ENCODE measurements at regions not wholly inside any gene's neighbourhood (a gene's known extent, or its start where the extent isn't known, plus 50 kb on each side); places are given as distances from the start of the nearest gene placed in this dataset.

DNA sequence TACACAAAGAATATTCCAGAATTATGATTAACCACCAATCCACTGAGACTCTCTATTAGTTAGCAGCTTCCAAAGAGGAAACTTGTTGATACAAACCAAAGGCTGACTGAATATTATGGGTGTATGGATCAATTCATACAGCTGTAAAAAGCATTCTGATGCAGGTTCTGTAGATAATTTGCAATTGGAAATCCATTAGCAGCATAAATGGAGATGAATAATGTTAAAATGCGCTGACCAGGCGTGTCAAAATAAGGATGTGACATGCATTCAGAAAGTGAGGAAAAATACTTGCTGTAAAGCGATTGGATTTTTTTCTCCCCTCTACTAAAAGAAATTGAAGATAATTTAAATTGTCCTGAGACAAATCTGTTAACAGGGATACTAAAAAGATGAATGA, 169.0 kb upstream of the DDX18 start:
- WGBS (ENCODE audit: insufficient coverage): no CpG with 5 or more reads among the region's 3 CpGs
- ChIA-PET POLR2A (no interaction called here), CTCF (no interaction called here)
- H3K4me3 ChIP-seq (ENCODE audit: control insufficient read depth in 1 of 7, extremely low read depth in 1 of 7, insufficient read depth in 4 of 7, low read depth in 2 of 7, low read length in 6 of 7): no peak overlapping the region
- H3K9me3 ChIP-seq (ENCODE audit: control extremely low read depth in 1 of 5, control insufficient read depth in 4 of 5, insufficient read depth in 2 of 5, low read depth in 1 of 5, low read length in 4 of 5): no peaks in the 10 kb centered on the region
- H3K27ac ChIP-seq (ENCODE audit: insufficient read depth in 1 of 2, low read depth in 1 of 2, low read length in 2 of 2, poor library complexity in 1 of 2, severe bottlenecking in 2 of 2): no peak overlapping the region
- no peak for DNase-seq
- no peaks in the 10 kb centered on the region for H3K4me1 ChIP-seq (ENCODE audit: control extremely low read depth in 1 of 4, control insufficient read depth in 4 of 4, insufficient read depth in 4 of 4, low read length in 3 of 4)
- H3K36me3 ChIP-seq (ENCODE audit: control insufficient read depth in 4 of 4, insufficient read depth in 4 of 4, low read length in 3 of 4): no peaks in the 10 kb centered on the region
- H3K27me3 ChIP-seq (replicated peaks in 2 of 5; ENCODE audit: control insufficient read depth in 4 of 5, insufficient read depth in 5 of 5, low read length in 4 of 5): no peaks in the 10 kb centered on the region

DNA sequence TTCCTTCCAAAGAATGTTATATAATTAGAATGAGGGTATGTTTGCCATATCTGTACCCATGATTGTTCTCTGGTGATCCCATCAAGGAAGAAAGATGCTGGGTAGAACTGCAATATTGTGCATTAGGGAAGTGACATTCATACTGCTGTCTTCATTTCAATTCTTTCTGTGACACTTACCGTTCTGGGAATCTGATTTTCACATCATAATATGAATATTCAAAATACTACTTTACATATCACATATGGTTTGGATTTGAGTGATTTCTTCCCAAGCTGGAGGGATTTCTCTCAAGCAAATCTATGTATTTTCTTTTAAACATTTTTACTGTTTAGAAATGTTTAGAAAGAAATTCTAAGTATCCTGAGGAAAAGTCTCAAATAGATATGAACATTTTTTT, 168.4 kb upstream of the DDX18 start:
- WGBS (ENCODE audit: insufficient coverage): no CpG with 5 or more reads among the region's 1 CpG
- POLR2A ChIA-PET: no interaction called here

DNA sequence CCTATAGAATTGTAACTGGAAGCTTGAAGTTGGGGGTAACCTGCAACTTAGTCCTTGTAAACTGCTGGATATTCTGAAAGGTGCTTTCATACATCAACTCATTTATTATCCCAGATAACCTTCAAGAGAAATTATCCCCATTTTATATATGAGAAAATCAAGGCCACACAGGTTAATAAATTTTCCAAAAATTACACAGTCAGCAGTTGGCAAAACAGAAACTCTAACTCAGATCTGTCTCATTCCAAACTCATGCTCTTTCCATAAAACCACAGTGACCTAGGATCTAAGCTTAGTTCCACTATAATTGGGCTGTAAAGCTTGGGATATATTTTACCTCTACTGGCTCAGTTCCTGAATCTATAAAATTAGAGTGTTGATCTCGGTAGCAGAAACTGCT, 167.6 kb upstream of the DDX18 start:
- ChIA-PET CTCF (no interaction called here), POLR2A (no interaction called here)
- no peak overlapping the region for H3K4me3 ChIP-seq (ENCODE audit: control insufficient read depth in 1 of 7, extremely low read depth in 1 of 7, insufficient read depth in 4 of 7, low read depth in 2 of 7, low read length in 6 of 7)
- H3K4me1 ChIP-seq (ENCODE audit: control extremely low read depth in 1 of 4, control insufficient read depth in 4 of 4, insufficient read depth in 4 of 4, low read length in 3 of 4): no peaks in the 10 kb centered on the region
- no peaks in the 10 kb centered on the region for H3K36me3 ChIP-seq (ENCODE audit: control insufficient read depth in 4 of 4, insufficient read depth in 4 of 4, low read length in 3 of 4)
- no peaks in the 10 kb centered on the region for H3K9me3 ChIP-seq (ENCODE audit: control extremely low read depth in 1 of 5, control insufficient read depth in 4 of 5, insufficient read depth in 2 of 5, low read depth in 1 of 5, low read length in 4 of 5)
- H3K27ac ChIP-seq (ENCODE audit: insufficient read depth in 1 of 2, low read depth in 1 of 2, low read length in 2 of 2, poor library complexity in 1 of 2, severe bottlenecking in 2 of 2): no peak overlapping the region
- no CpG with 5 or more reads among the region's 1 CpG for WGBS (ENCODE audit: insufficient coverage)
- DNase-seq: no peak
- no peaks in the 10 kb centered on the region for H3K27me3 ChIP-seq (replicated peaks in 2 of 5; ENCODE audit: control insufficient read depth in 4 of 5, insufficient read depth in 5 of 5, low read length in 4 of 5)

More for the DNA sequence above, 168.4 kb upstream of the DDX18 start:
- Histone ChIP-seq H3K9me3 (ENCODE audit: control extremely low read depth in 1 of 5, control insufficient read depth in 4 of 5, insufficient read depth in 2 of 5, low read depth in 1 of 5, low read length in 4 of 5) (no peaks in the 10 kb centered on the region), H3K36me3 (ENCODE audit: control insufficient read depth in 4 of 4, insufficient read depth in 4 of 4, low read length in 3 of 4) (no peaks in the 10 kb centered on the region), H3K27ac (ENCODE audit: insufficient read depth in 1 of 2, low read depth in 1 of 2, low read length in 2 of 2, poor library complexity in 1 of 2, severe bottlenecking in 2 of 2) (no peak overlapping the region), H3K27me3 (replicated peaks in 2 of 5; ENCODE audit: control insufficient read depth in 4 of 5, insufficient read depth in 5 of 5, low read length in 4 of 5) (no peaks in the 10 kb centered on the region), H3K4me1 (ENCODE audit: control extremely low read depth in 1 of 4, control insufficient read depth in 4 of 4, insufficient read depth in 4 of 4, low read length in 3 of 4) (no peaks in the 10 kb centered on the region), H3K4me3 (ENCODE audit: control insufficient read depth in 1 of 7, extremely low read depth in 1 of 7, insufficient read depth in 4 of 7, low read depth in 2 of 7, low read length in 6 of 7) (no peak overlapping the region)
- CTCF ChIA-PET: no interaction called here
- no peak for DNase-seq

DNA sequence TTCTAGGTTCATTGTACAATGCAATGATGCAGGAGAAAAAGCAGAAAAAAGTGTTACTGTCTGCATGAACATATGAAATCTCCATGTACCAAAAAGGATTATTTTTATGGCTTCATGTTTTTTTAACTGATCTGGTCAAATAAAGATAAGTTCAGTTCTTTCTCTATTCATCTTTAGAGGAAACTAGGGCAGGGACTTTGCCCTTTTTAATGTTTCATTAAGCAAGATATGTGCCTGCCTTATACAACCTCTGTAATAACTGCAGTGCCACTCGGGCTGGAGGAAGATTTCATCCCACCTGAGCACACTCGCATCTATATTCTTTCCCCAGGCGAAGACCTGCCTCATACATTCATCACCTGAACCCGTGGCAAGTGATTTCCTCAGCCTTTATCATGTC, 157.9 kb upstream of the DDX18 start:
- WGBS (ENCODE audit: insufficient coverage): 67% methylated on average over 3 of the region's 4 CpGs
- H3K27ac ChIP-seq (ENCODE audit: insufficient read depth in 1 of 2, low read depth in 1 of 2, low read length in 2 of 2, poor library complexity in 1 of 2, severe bottlenecking in 2 of 2): no peak overlapping the region
- ChIA-PET CTCF (no interaction called here), POLR2A (no interaction called here)
- no peaks in the 10 kb centered on the region for H3K9me3 ChIP-seq (ENCODE audit: control extremely low read depth in 1 of 5, control insufficient read depth in 4 of 5, insufficient read depth in 2 of 5, low read depth in 1 of 5, low read length in 4 of 5)
- no peak for DNase-seq
- no peak overlapping the region for H3K4me3 ChIP-seq (ENCODE audit: control insufficient read depth in 1 of 7, extremely low read depth in 1 of 7, insufficient read depth in 4 of 7, low read depth in 2 of 7, low read length in 6 of 7)
- no peaks in the 10 kb centered on the region for H3K36me3 ChIP-seq (ENCODE audit: control insufficient read depth in 4 of 4, insufficient read depth in 4 of 4, low read length in 3 of 4)
- no peaks in the 10 kb centered on the region for H3K27me3 ChIP-seq (replicated peaks in 2 of 5; ENCODE audit: control insufficient read depth in 4 of 5, insufficient read depth in 5 of 5, low read length in 4 of 5)
- H3K4me1 ChIP-seq (ENCODE audit: control extremely low read depth in 1 of 4, control insufficient read depth in 4 of 4, insufficient read depth in 4 of 4, low read length in 3 of 4): no peaks in the 10 kb centered on the region

DNA sequence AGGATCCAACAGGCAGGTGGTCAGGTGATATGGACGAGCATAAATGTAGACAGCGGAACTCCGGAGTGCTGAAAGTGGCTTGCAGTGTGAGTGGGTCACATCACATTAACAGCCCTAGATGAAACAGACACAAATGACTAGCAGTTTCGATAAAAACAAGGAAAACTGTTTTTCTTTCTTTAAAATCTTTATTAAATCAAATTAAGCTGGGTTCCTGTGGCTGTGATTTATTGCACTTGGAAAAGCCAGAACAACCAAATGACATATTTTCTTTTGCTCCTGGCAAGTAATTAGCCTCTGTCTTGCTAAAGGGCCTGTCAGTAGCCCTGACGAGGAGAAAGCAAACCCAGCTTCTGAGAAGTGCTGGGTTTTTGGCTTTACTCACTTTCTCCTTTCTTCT, 152.9 kb upstream of the DDX18 start:
- no peaks in the 10 kb centered on the region for H3K4me1 ChIP-seq (ENCODE audit: control extremely low read depth in 1 of 4, control insufficient read depth in 4 of 4, insufficient read depth in 4 of 4, low read length in 3 of 4)
- H3K27ac ChIP-seq (ENCODE audit: insufficient read depth in 1 of 2, low read depth in 1 of 2, low read length in 2 of 2, poor library complexity in 1 of 2, severe bottlenecking in 2 of 2): no peak overlapping the region
- H3K4me3 ChIP-seq (ENCODE audit: control insufficient read depth in 1 of 7, extremely low read depth in 1 of 7, insufficient read depth in 4 of 7, low read depth in 2 of 7, low read length in 6 of 7): no peak overlapping the region
- DNase-seq: no peak
- ChIA-PET CTCF (no interaction called here), POLR2A (no interaction called here)
- no peaks in the 10 kb centered on the region for H3K36me3 ChIP-seq (ENCODE audit: control insufficient read depth in 4 of 4, insufficient read depth in 4 of 4, low read length in 3 of 4)
- no peaks in the 10 kb centered on the region for H3K9me3 ChIP-seq (ENCODE audit: control extremely low read depth in 1 of 5, control insufficient read depth in 4 of 5, insufficient read depth in 2 of 5, low read depth in 1 of 5, low read length in 4 of 5)
- no peaks in the 10 kb centered on the region for H3K27me3 ChIP-seq (replicated peaks in 2 of 5; ENCODE audit: control insufficient read depth in 4 of 5, insufficient read depth in 5 of 5, low read length in 4 of 5)
- 82% methylated on average over 2 of the region's 5 CpGs for WGBS (ENCODE audit: insufficient coverage)

DNA sequence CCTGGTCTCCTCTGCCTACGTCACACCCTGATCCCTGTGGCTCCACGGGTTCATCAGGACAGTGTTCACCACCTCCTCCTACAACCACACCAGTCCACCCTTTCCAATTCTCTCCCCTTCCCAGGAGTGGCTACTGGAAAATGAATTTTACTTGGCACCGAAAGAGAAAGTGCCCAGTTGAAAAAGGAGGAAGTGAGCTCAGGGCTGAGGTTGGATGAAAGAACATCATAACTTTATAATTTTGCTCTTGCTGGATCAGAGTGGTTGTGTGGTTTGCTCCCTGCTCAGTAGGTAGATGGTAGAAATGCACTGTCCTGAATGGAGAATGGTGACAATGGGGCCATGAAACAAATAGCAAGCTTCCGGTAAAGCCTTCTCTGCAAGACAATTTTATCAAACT, 140.3 kb upstream of the DDX18 start:
- peaks cover 0 to 10% (median 3%) of the 10 kb centered on the region in 5 experiments for H3K9me3 ChIP-seq (ENCODE audit: control extremely low read depth in 1 of 5, control insufficient read depth in 4 of 5, insufficient read depth in 2 of 5, low read depth in 1 of 5, low read length in 4 of 5)
- CTCF ChIA-PET: no interaction called here
- no peak overlapping the region for H3K4me3 ChIP-seq (ENCODE audit: control insufficient read depth in 1 of 7, extremely low read depth in 1 of 7, insufficient read depth in 4 of 7, low read depth in 2 of 7, low read length in 6 of 7)
- no peak for DNase-seq
- no CpG with 5 or more reads among the region's 4 CpGs for WGBS (ENCODE audit: insufficient coverage)
- no peaks in the 10 kb centered on the region for H3K36me3 ChIP-seq (ENCODE audit: control insufficient read depth in 4 of 4, insufficient read depth in 4 of 4, low read length in 3 of 4)
- H3K4me1 ChIP-seq (ENCODE audit: control extremely low read depth in 1 of 4, control insufficient read depth in 4 of 4, insufficient read depth in 4 of 4, low read length in 3 of 4): no peaks in the 10 kb centered on the region
- H3K27ac ChIP-seq (ENCODE audit: insufficient read depth in 1 of 2, low read depth in 1 of 2, low read length in 2 of 2, poor library complexity in 1 of 2, severe bottlenecking in 2 of 2): no peak overlapping the region
- H3K27me3 ChIP-seq (replicated peaks in 2 of 5; ENCODE audit: control insufficient read depth in 4 of 5, insufficient read depth in 5 of 5, low read length in 4 of 5): no peaks in the 10 kb centered on the region
- POLR2A ChIA-PET: no interaction called here

DNA sequence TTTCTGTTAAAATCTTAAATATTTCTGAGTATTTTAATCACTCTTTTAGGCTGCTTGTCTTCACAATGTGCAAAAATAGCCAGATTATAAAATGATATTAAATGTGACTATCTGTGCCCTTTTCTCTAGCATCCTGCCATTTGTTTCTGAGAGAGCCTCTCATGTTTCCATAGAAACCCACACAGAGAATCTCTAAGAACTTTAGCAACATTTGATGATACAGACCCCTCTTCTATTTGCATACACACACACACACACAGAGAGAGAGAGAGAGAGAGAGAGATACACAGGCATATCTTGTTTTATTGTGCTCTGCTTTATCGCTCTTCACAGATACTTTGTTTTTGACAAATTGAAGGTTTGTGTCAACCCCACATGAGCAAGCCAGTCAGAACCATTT, 134.5 kb upstream of the DDX18 start:
- 86% methylated on average over 1 of the region's 1 CpG for whole genome bisulfite sequencing (ENCODE audit: insufficient coverage)
- Histone ChIP-seq H3K4me3 (ENCODE audit: control insufficient read depth in 1 of 7, extremely low read depth in 1 of 7, insufficient read depth in 4 of 7, low read depth in 2 of 7, low read length in 6 of 7) (no peak overlapping the region), H3K27me3 (replicated peaks in 2 of 5; ENCODE audit: control insufficient read depth in 4 of 5, insufficient read depth in 5 of 5, low read length in 4 of 5) (no peaks in the 10 kb centered on the region), H3K4me1 (ENCODE audit: control extremely low read depth in 1 of 4, control insufficient read depth in 4 of 4, insufficient read depth in 4 of 4, low read length in 3 of 4) (no peaks in the 10 kb centered on the region), H3K36me3 (ENCODE audit: control insufficient read depth in 4 of 4, insufficient read depth in 4 of 4, low read length in 3 of 4) (no peaks in the 10 kb centered on the region), H3K27ac (ENCODE audit: insufficient read depth in 1 of 2, low read depth in 1 of 2, low read length in 2 of 2, poor library complexity in 1 of 2, severe bottlenecking in 2 of 2) (no peak overlapping the region), H3K9me3 (ENCODE audit: control extremely low read depth in 1 of 5, control insufficient read depth in 4 of 5, insufficient read depth in 2 of 5, low read depth in 1 of 5, low read length in 4 of 5) (no peaks in the 10 kb centered on the region)
- POLR2A ChIA-PET: no interaction called here
- CTCF ChIA-PET: no interaction called here
- DNase-seq: no peak

DNA sequence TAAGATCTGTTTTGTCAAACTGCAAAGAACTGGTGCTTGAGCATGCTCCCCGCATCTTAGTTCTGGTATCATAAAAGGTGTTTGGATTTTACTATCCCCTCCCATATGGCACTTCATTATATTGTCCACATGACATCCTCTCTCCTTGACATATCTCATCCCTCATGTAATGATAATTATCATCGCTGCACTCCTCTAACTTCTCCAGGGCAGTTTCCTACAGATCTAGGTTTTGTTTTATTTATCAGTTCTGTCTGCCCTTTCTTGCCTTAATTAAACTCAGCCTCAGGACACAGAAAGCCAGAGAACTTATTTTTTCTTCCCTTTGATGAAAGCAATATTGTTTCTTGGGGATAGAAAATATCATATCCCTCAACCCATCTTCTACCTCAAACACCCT, 129.6 kb upstream of the DDX18 start:
- Histone ChIP-seq H3K27ac (ENCODE audit: insufficient read depth in 1 of 2, low read depth in 1 of 2, low read length in 2 of 2, poor library complexity in 1 of 2, severe bottlenecking in 2 of 2) (no peak overlapping the region), H3K9me3 (ENCODE audit: control extremely low read depth in 1 of 5, control insufficient read depth in 4 of 5, insufficient read depth in 2 of 5, low read depth in 1 of 5, low read length in 4 of 5) (peaks cover 0 to 2% (median 0%) of the 10 kb centered on the region in 5 experiments), H3K36me3 (ENCODE audit: control insufficient read depth in 4 of 4, insufficient read depth in 4 of 4, low read length in 3 of 4) (no peaks in the 10 kb centered on the region), H3K4me3 (ENCODE audit: control insufficient read depth in 1 of 7, extremely low read depth in 1 of 7, insufficient read depth in 4 of 7, low read depth in 2 of 7, low read length in 6 of 7) (no peak overlapping the region), H3K27me3 (replicated peaks in 2 of 5; ENCODE audit: control insufficient read depth in 4 of 5, insufficient read depth in 5 of 5, low read length in 4 of 5) (no peaks in the 10 kb centered on the region), H3K4me1 (ENCODE audit: control extremely low read depth in 1 of 4, control insufficient read depth in 4 of 4, insufficient read depth in 4 of 4, low read length in 3 of 4) (no peaks in the 10 kb centered on the region)
- 100% methylated on average over 2 of the region's 2 CpGs for WGBS (ENCODE audit: insufficient coverage)
- ChIA-PET CTCF (no interaction called here), POLR2A (no interaction called here)
- no peak for DNase-seq
